Heart right ventricle (tissue), 16 donors: ENCODE measurements at regions not wholly inside any gene's neighbourhood (a gene's known extent, or its start where the extent isn't known, plus 50 kb on each side); places are given as distances from the start of the nearest gene placed in this dataset.

ENCODE experiments used
- ATAC-seq, 8 donors: fragments of 200-7000 bp; cut with Tn5 transposase; one replicate each; pipeline ENCODE4 v1.9.1; 2020; ENCODE audit warnings: mild to moderate bottlenecking in 8 of 8, moderate library complexity in 8 of 8, moderate number of reproducible peaks in 1 of 8
- DNase-seq, 2 donors: peaks; one replicate each; pipeline ENCODE4 v3.0.0-alpha.2; 2020
- H3K27ac ChIP-seq, 10 donors: fragments of 200-600 bp; sonication (generic) in 2 of 10; one replicate each; pipeline versions ENCODE4 v1.5.0 to v1.8.0; 2020 to 2022; ENCODE audit warnings: mild to moderate bottlenecking in 3 of 10
- H3K27me3 ChIP-seq, 7 donors: fragments of 200-600 bp; one replicate each; pipeline ENCODE4 v1.8.0; 2021 to 2022; ENCODE audit warnings: mild to moderate bottlenecking in 2 of 7
- H3K36me3 ChIP-seq, 9 donors: fragments of 200-600 bp; sonication (generic) in 1 of 9; one replicate each; pipeline versions ENCODE4 v1.5.0 to v1.8.0; 2020 to 2022; ENCODE audit warnings: mild to moderate bottlenecking in 2 of 9
- H3K4me1 ChIP-seq, 9 donors: fragments of 200-600 bp; sonication (generic) in 1 of 9; one replicate each; pipeline versions ENCODE4 v1.5.0 to v1.8.0; 2020 to 2022; ENCODE audit warnings: mild to moderate bottlenecking in 4 of 9
- H3K4me3 ChIP-seq, 10 donors: fragments of 200-600 bp; sonication (generic) in 2 of 10; one replicate each; pipeline versions ENCODE4 v1.5.0 to v1.8.0; 2020 to 2022; ENCODE audit warnings: mild to moderate bottlenecking in 7 of 10, moderate library complexity in 2 of 10
- H3K9me3 ChIP-seq, 11 donors: fragments of 200-600 bp in 10 of 11; sonication (generic) in 2 of 11; one replicate each; pipeline versions ENCODE4 v1.5.0 to v1.8.0; 2013 to 2022; ENCODE audit warnings: mild to moderate bottlenecking in 2 of 11, control low read depth in 1 of 11, moderate library complexity in 1 of 11
- CTCF ChIP-seq, 9 donors: fragments of 200-600 bp; sonication (generic) in 2 of 9; IDR thresholded peaks; one replicate each; pipeline versions ENCODE4 v1.5.0 to v1.8.0; 2021 to 2022; ENCODE audit warnings: antibody characterized with exemption in 9 of 9, mild to moderate bottlenecking in 5 of 9, moderate library complexity in 1 of 9
- WGBS, 2 donors: extraction: QIAGEN DNeasy Blood & Tissue Kit; methylation state at CpG; one replicate each; pipeline ENCODE4 v1.1.7; 2013; ENCODE audit warnings: inconsistent platforms in 1 of 2; 5-methylcytosine and 5-hydroxymethylcytosine counted together
- intact Hi-C, 10 donors: fragments of 100-400 bp; cut with DNase I; formaldehyde crosslinking; loops; one replicate each; pipeline versions ENCODE4 v1.11.1 to v1.14.2; 2022
- donor health status: Arrhythmogenic right ventricular cardiomyopathy.
- donor health status: ischemic (EF 13 %, LVEDD 7.1; RV severe dilation, severe dysfunction).
- donor health status: healthy with polysubstance abuse.
- donor health status: DM: no; HTN: yes; CAD: no.
- donor health status: DM: no; HTN: no; CAD: no.
- donor health status: ischemic (EF 25% LVEDD 6.9; RV normal size, moderate dysfunction).
- donor health status: ischemic (EF 25% LVEDD 5.7; RV mildly dilated, moderate dysfunction).
- donor health status: healthy.
- donor health status: DM: yes; HTN: yes; CAD: no.
- donor health status: Ischemic cardiomyopathy.
- donor health status: ischemic (EF 35%, LVEDD 5.7; RV mildly dilated, moderate dysfunction).
- donor health status: nonischemic (EF 11% LVEDD 7.7; RV severe dilation, severe dysfunction).
- donor health status: DM: yes; HTN: yes; CAD: no.
- donor health status: PGD.
- donor health status: ischemic (EF 29% LVEDD 5.4; RV normal size, mild dysfunction).
- donor health status: nonischemic (EF 23%, LVEDD 6.1; RV moderate dilation, normal function).

- Histone ChIP-seq H3K9me3 (peaks cover 0 to 7% (median 0%) of the 10 kb centered on the region in 11 donors), H3K36me3 (no peaks in the 10 kb centered on the region), H3K4me1 (no peaks in the 10 kb centered on the region), H3K27me3 (no peaks in the 10 kb centered on the region), H3K27ac (no peak overlapping the region), H3K4me3 (no peak overlapping the region)
- 76 to 85% methylated on average over 3 of the region's 3 CpGs for WGBS, 2 donors
- intact Hi-C loops: no loop called here
- ATAC-seq: no peak
- no peak for DNase-seq
- no peak for TF ChIP-seq CTCF (IDR thresholded peaks at IDR 0.05)
These were observed 543.7 kb upstream of the TLE4 start for GRCh38 chr9:79028101-79028500.

- Histone ChIP-seq H3K27me3 (no peaks in the 10 kb centered on the region), H3K36me3 (no peaks in the 10 kb centered on the region), H3K27ac (no peak overlapping the region), H3K4me3 (no peak overlapping the region), H3K4me1 (no peaks in the 10 kb centered on the region), H3K9me3 (peaks cover 0 to 17% (median 0%) of the 10 kb centered on the region in 11 donors)
- ATAC-seq (no peak), DNase-seq (no peak)
- intact Hi-C loops: no loop called here
- WGBS, 2 donors: 85 to 90% methylated on average over 4 of the region's 4 CpGs
- TF ChIP-seq CTCF (IDR thresholded peaks at IDR 0.05): no peak
These were observed 537.2 kb upstream of the TLE4 start for GRCh38 chr9:79034583-79034982.

- Histone ChIP-seq H3K27ac (no peak overlapping the region), H3K4me3 (no peak overlapping the region), H3K36me3 (no peaks in the 10 kb centered on the region), H3K9me3 (peaks cover 0 to 17% (median 0%) of the 10 kb centered on the region in 11 donors), H3K4me1 (no peaks in the 10 kb centered on the region), H3K27me3 (no peaks in the 10 kb centered on the region)
- 83 to 90% methylated on average over 19 of the region's 19 CpGs for WGBS, 2 donors
- ATAC-seq (no peak), DNase-seq (no peak)
- intact Hi-C loops: no loop called here
- no peak for TF ChIP-seq CTCF (IDR thresholded peaks at IDR 0.05)
These were observed 534.4 kb upstream of the TLE4 start for GRCh38 chr9:79037338-79037737.

- Histone ChIP-seq H3K4me1 (no peaks in the 10 kb centered on the region), H3K27ac (no peak overlapping the region), H3K4me3 (no peak overlapping the region), H3K36me3 (no peaks in the 10 kb centered on the region), H3K27me3 (no peaks in the 10 kb centered on the region), H3K9me3 (no peaks in the 10 kb centered on the region)
- no peak for TF ChIP-seq CTCF (IDR thresholded peaks at IDR 0.05)
- intact Hi-C loops: no loop called here
- DNase-seq: no peak
- ATAC-seq: no peak
- 54 to 56% methylated on average over 2 of the region's 2 CpGs for WGBS, 2 donors
These were observed 531.1 kb upstream of the TLE4 start for GRCh38 chr9:79040671-79041070.

- TF ChIP-seq CTCF (IDR thresholded peaks at IDR 0.05): no peak
- H3K36me3 ChIP-seq: no peaks in the 10 kb centered on the region
- H3K4me1 ChIP-seq: no peaks in the 10 kb centered on the region
- intact Hi-C loops: no loop called here
- H3K27me3 ChIP-seq: no peaks in the 10 kb centered on the region
- 62 to 65% methylated on average over 1 of the region's 1 CpG for WGBS, 2 donors
- no peak for ATAC-seq
- no peak for DNase-seq
- no peaks in the 10 kb centered on the region for H3K9me3 ChIP-seq
- H3K4me3 ChIP-seq: no peak overlapping the region
- H3K27ac ChIP-seq: no peak overlapping the region
These were observed 530.5 kb upstream of the TLE4 start for GRCh38 chr9:79041266-79041665.
